CD4-positive, alpha-beta T cell treated with Interleukin-4 for 4 hours (primary cell): ENCODE measurements at regions not wholly inside any gene's neighbourhood (a gene's known extent, or its start where the extent isn't known, plus 50 kb on each side); places are given as distances from the start of the nearest gene placed in this dataset.
"Not testable (repeated sequence)": the region's sequence is repeated elsewhere in the genome, so short reads cannot be mapped to it uniquely, and the experiment has no call there.

Experiments
- DNase-seq: peaks from one replicate; pipeline ENCODE4 v3.0.0-alpha.2; 2020

GRCh38 chr12:88925454-88925853 is 345.2 kb upstream of the KITLG start:
- no peak for DNase-seq

- no peak for DNase-seq
These were observed 343.9 kb upstream of the KITLG start for GRCh38 chr12:88924162-88924561.

GRCh38 chr12:88923631-88924030 is 343.4 kb upstream of the KITLG start:
- no peak for DNase-seq

GRCh38 chr12:88922816-88923215 is 342.5 kb upstream of the KITLG start:
- no peak for DNase-seq

- no peak for DNase-seq
These were observed 341.7 kb upstream of the KITLG start for GRCh38 chr12:88921890-88922532.

- no peak for DNase-seq
These were observed 341.2 kb upstream of the KITLG start for GRCh38 chr12:88921434-88921833.

GRCh38 chr12:88918161-88918560 is 337.9 kb upstream of the KITLG start:
- no peak for DNase-seq

- DNase-seq = no peak
These were observed 334.7 kb upstream of the KITLG start for GRCh38 chr12:88914967-88915366.

GRCh38 chr12:88909510-88909909 is 329.2 kb upstream of the KITLG start:
- no peak for DNase-seq

GRCh38 chr12:88908345-88908744 is 328.1 kb upstream of the KITLG start:
- DNase-seq = no peak

- no peak for DNase-seq
These were observed 324.4 kb upstream of the KITLG start for GRCh38 chr12:88904705-88905104.

- no peak for DNase-seq
These were observed 323.1 kb upstream of the KITLG start for GRCh38 chr12:88903333-88903732.

- no peak for DNase-seq
These were observed 317.5 kb upstream of the KITLG start for GRCh38 chr12:88897723-88898122.

- DNase-seq = no peak
These were observed 316.7 kb upstream of the KITLG start for GRCh38 chr12:88896958-88897357.

GRCh38 chr12:88895634-88896033 is 315.4 kb upstream of the KITLG start:
- DNase-seq = no peak

GRCh38 chr12:88893801-88894200 is 313.5 kb upstream of the KITLG start:
- no peak for DNase-seq

GRCh38 chr12:88891434-88891833 is 311.2 kb upstream of the KITLG start:
- not testable (repeated sequence) for DNase-seq

GRCh38 chr12:88889326-88890110 is 309.2 kb upstream of the KITLG start:
- no peak for DNase-seq

- no peak for DNase-seq
These were observed 304.3 kb upstream of the KITLG start for GRCh38 chr12:88884600-88884999.

- DNase-seq = no peak
These were observed 302.4 kb upstream of the KITLG start for GRCh38 chr12:88882662-88883061.

GRCh38 chr12:88880051-88880450 is 299.8 kb upstream of the KITLG start:
- DNase-seq = no peak

GRCh38 chr12:88878295-88878694 is 298.0 kb upstream of the KITLG start:
- no peak for DNase-seq

- DNase-seq = no peak
These were observed 296.6 kb upstream of the KITLG start for GRCh38 chr12:88876857-88877256.

- DNase-seq = no peak
These were observed 289.9 kb upstream of the KITLG start for GRCh38 chr12:88870000-88870737.
